PC-9 (cell line): ENCODE measurements at regions not wholly inside any gene's neighbourhood (a gene's known extent, or its start where the extent isn't known, plus 50 kb on each side); places are given as distances from the start of the nearest gene placed in this dataset.

Source experiments
- CTCF ChIP-seq: fragments of 200-600 bp; sonication (generic); conservative IDR thresholded peaks from 2 replicates; pipeline ENCODE4 v1.6.1; 2017; ENCODE audit warnings: mixed run types, antibody characterized with exemption, mild to moderate bottlenecking, moderate library complexity
- EZH2 ChIP-seq: fragments of 200-600 bp; sonication (generic); IDR thresholded peaks from 2 replicates; pipeline ENCODE4 v1.8.0; 2017; ENCODE audit warnings: antibody characterized with exemption, low read depth

- TF ChIP-seq CTCF (no peak), EZH2 (no peak)
These were observed 199.2 kb downstream of the ST6GAL2 start for GRCh38 chr2:106686814-106687213.
